AG04450 (cell line): ENCODE measurements at regions not wholly inside any gene's neighbourhood (a gene's known extent, or its start where the extent isn't known, plus 50 kb on each side); places are given as distances from the start of the nearest gene placed in this dataset.
"Not testable (repeated sequence)": the region's sequence is repeated elsewhere in the genome, so short reads cannot be mapped to it uniquely, and the experiment has no call there.

Experiments used
- CTCF ChIA-PET: fragments of 300-600, 350-600 bp; formaldehyde crosslinking; extraction: SDS; loops from one replicate; lab custom pipeline; 2022; ENCODE audit warnings: antibody characterized with exemption, inconsistent platforms; lab: Charles Lee
- POLR2A ChIA-PET: fragments of 350-600 bp; formaldehyde crosslinking; extraction: SDS; loops from one replicate; lab custom pipeline; 2021; ENCODE audit warnings: antibody characterized with exemption, inconsistent platforms; lab: Yijun Ruan, JAX
- DNase-seq: peaks from one replicate; pipeline ENCODE4 v3.0.0-alpha.2; 2011; ENCODE audit warnings: low read depth, low spot score
- H3K27ac ChIP-seq: one replicate; pipeline ENCODE4 v1.5.1; 2012; ENCODE audit warnings: low read depth, low read length, control low read depth
- H3K27me3 ChIP-seq: one replicate; pipeline ENCODE4 v1.6.0; 2012; ENCODE audit warnings: low read length; ENCODE audit not compliant: control insufficient read depth, insufficient read depth
- H3K4me3 ChIP-seq: 2 replicates; pipeline ENCODE4 v1.5.1; 2011; ENCODE audit warnings: mild to moderate bottlenecking, low read depth, low read length, control low read depth
- H3K9me3 ChIP-seq: 2 replicates; pipeline ENCODE4 v1.5.1; 2012; ENCODE audit warnings: low read length; ENCODE audit not compliant: control insufficient read depth, insufficient read depth
- TF ChIP-seq, protein P1 (sequence below): IDR thresholded peaks from 2 replicates; pipeline ENCODE4 v1.5.1; 2011; ENCODE audit warnings: low read depth, low read length, control low read depth, inconsistent platforms

GRCh38 chr7:56471811-56472210 lies 355.6 kb upstream of the NUPR2 start:
- Histone ChIP-seq H3K4me3 (no peak overlapping the region), H3K27ac (no peak overlapping the region), H3K9me3 (peaks cover 75% of the 10 kb centered on the region), H3K27me3 (no peaks in the 10 kb centered on the region)
- DNase-seq = no peak
- ChIA-PET POLR2A (no interaction called here), CTCF (no interaction called here)
- TF ChIP-seq, protein P1, sequence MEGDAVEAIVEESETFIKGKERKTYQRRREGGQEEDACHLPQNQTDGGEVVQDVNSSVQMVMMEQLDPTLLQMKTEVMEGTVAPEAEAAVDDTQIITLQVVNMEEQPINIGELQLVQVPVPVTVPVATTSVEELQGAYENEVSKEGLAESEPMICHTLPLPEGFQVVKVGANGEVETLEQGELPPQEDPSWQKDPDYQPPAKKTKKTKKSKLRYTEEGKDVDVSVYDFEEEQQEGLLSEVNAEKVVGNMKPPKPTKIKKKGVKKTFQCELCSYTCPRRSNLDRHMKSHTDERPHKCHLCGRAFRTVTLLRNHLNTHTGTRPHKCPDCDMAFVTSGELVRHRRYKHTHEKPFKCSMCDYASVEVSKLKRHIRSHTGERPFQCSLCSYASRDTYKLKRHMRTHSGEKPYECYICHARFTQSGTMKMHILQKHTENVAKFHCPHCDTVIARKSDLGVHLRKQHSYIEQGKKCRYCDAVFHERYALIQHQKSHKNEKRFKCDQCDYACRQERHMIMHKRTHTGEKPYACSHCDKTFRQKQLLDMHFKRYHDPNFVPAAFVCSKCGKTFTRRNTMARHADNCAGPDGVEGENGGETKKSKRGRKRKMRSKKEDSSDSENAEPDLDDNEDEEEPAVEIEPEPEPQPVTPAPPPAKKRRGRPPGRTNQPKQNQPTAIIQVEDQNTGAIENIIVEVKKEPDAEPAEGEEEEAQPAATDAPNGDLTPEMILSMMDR = no peak

DNA sequence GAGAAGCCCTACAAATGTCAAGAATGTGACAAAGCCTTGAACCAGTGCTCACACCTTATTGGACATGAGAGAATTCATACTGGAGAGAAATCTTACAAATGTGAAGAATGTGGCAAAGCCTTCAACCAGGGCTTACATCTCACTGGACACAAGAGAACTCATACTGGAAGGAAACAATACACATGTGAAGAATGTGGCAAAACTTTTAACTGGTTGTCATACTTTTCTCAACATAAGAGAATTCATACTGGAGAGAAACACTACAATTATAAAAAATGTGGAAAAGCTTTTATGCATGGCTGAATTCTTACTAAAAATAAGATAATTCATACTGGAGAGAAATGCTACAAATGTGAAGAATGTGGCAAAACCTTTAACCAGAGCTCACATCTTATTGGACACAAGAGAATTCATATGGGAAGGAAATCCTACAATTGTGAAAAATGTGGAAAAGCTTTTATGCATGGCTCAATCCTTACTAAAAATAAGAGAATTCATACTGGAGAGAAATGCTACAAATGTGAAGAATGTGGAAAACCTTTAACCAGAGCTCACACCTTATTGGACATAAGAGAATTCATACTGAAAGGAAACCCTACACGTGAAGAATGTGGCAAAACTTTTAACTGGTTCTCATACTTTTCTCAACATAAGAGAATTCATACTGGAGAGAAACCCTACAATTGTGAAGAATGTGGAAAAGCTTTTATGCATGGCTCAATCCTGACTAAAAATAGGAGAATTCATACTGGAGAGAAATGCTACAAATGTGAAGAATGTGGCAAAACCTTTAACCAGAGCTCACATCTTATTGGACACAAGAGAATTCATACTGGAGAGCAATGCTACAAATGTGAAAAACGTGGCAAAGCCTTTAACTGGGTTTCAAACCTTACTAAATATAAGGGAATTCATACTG lies 350.6 kb upstream of the NUPR2 start:
- H3K4me3 ChIP-seq, H3K27me3 ChIP-seq, H3K27ac ChIP-seq, CTCF ChIA-PET, POLR2A ChIA-PET, DNase-seq: not testable (repeated sequence)
- peaks cover 36% of the 10 kb centered on the region for H3K9me3 ChIP-seq

DNA sequence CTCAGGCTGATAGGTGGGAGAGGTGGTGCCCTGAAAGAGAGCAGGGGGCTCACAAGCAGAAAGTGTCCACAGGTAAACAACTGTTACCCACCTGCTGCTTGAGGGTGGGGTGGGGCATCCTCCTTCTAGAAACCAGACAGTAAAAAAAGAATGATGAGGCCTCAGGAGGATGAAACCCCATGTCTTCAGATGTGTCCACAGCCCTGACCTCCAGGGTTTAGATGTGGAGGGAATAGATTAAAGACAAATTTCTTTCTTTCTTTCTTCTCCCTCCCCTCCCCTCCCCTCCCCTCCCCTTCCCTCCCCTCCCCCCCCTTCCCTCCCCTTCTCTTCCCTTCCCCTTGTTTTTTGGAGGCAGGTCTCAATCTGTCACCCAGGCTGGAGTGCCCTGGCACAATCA lies 333.5 kb upstream of the NUPR2 start:
- CTCF ChIA-PET = no interaction called here
- DNase-seq = no peak
- Histone ChIP-seq H3K4me3 (no peak overlapping the region), H3K9me3 (peaks cover 44% of the 10 kb centered on the region), H3K27me3 (no peaks in the 10 kb centered on the region), H3K27ac (no peak overlapping the region)
- POLR2A ChIA-PET = no interaction called here
- TF ChIP-seq, protein P1 = no peak

DNA sequence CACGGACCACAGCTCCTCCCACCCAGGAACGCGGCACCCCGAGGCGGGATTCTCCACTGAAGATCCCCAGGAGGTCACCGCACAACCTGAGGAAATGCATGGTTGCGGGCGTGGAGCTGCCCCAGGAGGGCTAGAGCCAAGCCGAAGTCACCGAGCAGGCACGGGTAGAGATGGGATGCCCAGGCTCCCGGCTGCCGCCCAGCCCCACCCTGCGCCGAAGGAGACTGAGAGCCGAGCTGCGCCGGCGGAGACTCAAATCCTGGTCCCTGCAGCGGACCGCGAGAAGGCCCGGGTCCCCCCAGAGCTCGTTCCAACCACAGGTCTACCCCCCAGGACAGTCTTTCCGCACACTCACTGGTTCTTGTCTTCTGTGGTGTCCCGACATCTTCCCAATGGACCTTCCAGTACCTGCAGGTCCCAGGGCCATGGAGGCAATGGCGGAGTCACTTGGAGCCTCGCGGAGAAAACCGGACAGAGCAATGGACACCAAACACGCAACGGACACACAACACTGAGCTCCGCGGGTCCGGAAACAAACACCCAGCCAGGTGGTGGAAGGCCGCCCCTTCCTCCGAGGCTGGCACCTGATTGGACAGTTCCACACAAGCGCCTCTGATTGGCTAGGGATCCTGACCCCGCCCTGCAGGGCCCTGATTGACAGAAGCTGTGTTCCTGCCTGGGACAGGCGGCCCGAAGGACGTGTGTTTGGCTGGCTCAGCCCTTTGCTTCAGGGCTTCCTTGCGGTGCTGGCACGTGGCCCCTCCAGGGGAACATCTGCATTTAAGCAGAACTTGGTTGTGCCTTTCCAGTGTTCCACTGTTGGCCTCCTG lies 331.9 kb upstream of the NUPR2 start:
- ChIA-PET CTCF (no interaction called here), POLR2A (no interaction called here)
- no peak for DNase-seq
- no peaks in the 10 kb centered on the region for H3K27me3 ChIP-seq
- TF ChIP-seq, protein P1 = no peak
- no peak overlapping the region for H3K4me3 ChIP-seq
- H3K9me3 ChIP-seq = peaks cover 42% of the 10 kb centered on the region
- no peak overlapping the region for H3K27ac ChIP-seq

DNA sequence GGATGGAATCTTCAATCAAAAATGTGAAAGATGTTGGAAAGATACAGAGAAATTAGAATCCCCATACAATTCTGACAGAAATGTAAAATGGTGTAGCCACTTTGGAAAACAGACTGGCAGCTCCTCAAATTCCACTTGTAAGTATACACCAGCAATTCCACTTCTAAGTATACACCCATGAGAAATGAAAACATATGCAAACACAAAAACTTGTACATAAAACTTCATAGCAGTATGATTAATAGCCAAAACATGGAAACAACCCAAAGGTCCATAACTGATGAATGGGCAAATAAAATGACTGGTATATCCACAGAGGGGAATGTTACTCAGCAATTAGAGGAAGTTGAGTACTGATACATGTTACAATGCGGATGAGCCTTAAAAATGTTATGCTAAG lies 304.3 kb upstream of the NUPR2 start:
- DNase-seq, H3K27me3 ChIP-seq, POLR2A ChIA-PET, H3K9me3 ChIP-seq, H3K27ac ChIP-seq, CTCF ChIA-PET, H3K4me3 ChIP-seq: not testable (repeated sequence)
